ENCODE measurements at regions not wholly inside any gene's neighbourhood (a gene's known extent, or its start where the extent isn't known, plus 50 kb on each side); places are given as distances from the start of the nearest gene placed in this dataset.

DNA sequence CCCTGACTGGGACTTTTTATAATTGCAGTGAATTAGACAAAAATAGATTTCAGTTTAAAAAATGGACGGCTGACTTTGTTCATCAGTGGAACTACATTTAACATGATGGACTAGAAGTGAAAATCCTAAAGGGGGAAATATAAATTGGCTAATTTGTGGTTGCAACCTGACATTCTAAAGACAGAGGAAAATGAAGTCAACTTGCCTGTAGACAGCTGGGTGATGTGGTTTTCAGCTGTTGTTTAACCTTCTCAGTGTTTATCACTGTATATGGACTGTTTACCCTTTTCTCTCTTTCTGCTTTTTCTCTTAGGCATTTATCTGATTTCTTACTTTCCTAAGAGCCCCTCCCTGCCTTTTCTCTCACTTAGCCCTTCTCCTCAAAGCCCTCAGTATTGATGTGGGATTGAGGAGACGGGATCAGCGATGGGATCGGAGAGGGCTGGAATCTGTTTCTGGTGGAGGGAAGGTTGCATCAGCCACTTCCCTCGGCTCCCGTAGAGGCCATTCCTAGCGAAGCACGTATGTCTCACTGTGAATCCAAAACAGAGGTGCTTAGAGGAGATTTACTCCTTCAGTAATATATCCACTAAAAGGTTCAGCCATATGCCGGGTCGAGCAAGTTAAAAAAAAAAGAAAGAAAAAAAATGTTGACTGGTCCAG, 109.0 kb upstream of the KLF6 start:
- TF ChIP-seq, protein P1, sequence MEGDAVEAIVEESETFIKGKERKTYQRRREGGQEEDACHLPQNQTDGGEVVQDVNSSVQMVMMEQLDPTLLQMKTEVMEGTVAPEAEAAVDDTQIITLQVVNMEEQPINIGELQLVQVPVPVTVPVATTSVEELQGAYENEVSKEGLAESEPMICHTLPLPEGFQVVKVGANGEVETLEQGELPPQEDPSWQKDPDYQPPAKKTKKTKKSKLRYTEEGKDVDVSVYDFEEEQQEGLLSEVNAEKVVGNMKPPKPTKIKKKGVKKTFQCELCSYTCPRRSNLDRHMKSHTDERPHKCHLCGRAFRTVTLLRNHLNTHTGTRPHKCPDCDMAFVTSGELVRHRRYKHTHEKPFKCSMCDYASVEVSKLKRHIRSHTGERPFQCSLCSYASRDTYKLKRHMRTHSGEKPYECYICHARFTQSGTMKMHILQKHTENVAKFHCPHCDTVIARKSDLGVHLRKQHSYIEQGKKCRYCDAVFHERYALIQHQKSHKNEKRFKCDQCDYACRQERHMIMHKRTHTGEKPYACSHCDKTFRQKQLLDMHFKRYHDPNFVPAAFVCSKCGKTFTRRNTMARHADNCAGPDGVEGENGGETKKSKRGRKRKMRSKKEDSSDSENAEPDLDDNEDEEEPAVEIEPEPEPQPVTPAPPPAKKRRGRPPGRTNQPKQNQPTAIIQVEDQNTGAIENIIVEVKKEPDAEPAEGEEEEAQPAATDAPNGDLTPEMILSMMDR (IDR thresholded peaks at IDR 0.05) = no peak
- no peak for TF ChIP-seq POLR2A (IDR thresholded peaks at IDR 0.05)

Data from thyroid gland (tissue), 4 donors.